NCI-H2227 (cell line): ENCODE measurements at regions not wholly inside any gene's neighbourhood (a gene's known extent, or its start where the extent isn't known, plus 50 kb on each side); places are given as distances from the start of the nearest gene placed in this dataset.

Source experiments
- DNase-seq: peaks from one replicate; lab custom pipeline; 2025; ENCODE audit not compliant: unreplicated experiment; lab: John Stamatoyannopoulos, UW

DNA sequence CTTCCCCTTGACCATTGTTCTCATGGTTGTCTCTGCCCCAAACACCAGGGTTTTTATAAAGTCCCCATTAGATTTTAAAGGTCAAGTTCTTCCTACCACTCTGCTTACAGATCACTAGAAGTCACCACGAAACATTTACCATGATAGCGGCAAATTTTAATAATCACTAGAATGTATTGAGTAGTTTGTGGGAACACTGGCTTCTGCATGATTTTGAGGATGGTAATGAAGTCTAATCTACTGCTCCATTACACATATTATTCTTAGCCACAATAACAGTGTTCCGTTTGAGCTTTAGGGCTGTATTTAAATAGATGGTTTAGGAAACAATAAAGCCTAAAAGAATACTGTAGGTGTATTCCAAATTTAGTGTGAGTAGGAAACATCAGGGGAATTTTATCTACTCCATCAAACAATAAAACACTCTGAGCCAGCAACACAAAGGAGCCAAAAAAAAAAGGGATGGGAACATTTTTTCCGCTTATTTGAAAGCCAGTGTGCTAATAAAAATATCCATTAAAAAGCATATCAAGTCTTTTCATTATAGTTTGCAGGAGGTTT is 49.7 kb downstream of the KLF12 start:
- DNase-seq, result no peak

DNA sequence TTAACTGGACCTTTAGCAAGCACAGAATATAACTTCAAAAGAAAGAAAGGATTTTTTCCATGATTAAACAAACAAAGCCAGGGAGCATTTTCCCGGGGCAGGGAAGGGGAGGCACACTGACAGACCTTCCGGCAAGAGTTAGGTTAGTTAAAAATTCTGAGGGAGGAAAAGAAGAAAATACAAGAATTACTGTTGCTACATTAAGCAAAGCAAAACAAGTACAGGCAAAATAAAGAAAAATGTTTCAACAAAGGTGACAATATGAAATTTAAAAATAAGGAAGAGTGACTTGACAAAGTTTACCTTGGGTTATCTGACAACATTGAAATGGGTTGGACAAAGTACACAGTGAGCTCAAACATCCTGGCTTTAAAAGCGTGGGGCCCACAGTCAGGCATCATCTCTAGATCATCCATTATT is 51.5 kb downstream of the KLF12 start:
- no peak for DNase-seq

DNA sequence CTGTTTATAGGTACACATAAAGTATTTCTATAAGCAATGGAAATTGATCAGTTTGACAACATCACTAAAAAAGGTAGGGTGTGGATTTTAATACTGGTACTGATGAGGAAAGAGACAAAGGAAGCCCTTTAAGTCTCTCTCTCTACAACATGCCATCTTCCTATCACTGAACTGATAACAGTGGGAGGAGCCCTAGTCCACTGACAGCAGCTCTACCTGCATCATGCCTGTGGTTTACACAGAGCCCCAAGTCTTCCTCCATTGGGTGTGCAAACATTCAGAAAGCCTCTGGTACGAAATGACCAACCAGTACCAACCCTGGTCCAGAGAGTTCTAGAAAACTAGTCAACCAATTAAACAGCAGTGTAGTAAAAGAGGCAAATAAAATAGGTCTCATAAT is 53.4 kb downstream of the KLF12 start:
- no peak for DNase-seq

DNA sequence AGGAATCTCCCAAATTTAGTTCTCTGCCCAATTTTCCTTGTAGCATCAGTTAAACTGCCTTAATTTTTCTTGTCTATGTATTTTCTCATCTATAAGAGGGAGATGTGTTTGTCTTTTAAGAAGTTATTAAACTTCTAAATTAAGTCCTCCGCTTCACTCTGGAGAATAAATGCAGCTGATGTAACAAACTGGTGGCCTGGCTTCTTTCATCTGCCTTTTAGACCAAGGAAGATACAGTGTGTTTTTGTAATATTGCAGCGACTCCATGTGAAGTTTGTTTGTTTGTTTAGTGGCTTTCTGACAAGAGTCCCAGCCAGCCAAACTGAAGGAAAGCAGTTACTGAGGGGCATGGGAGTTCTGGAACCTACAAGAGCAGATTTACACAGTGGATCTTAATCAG is 56.4 kb downstream of the KLF12 start:
- no peak for DNase-seq

DNA sequence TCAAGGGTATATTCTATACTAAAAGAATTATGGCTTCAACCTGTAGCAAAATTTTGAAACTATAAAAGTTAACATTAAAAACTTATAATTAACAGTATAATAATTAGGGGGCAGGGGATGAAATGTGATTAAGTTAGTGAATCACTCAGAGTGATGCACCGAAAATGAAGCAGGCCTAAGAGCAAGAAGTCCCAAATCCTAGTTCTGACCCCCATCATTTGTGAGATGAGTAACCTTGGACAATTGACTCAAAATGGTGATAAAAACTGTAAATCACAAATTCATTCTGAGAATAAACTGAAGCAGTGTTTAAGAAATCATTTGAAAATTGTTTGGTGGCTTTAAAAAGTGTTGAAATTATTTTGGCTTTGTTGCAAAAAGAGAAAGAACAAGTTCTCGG is 56.8 kb downstream of the KLF12 start:
- no peak for DNase-seq

DNA sequence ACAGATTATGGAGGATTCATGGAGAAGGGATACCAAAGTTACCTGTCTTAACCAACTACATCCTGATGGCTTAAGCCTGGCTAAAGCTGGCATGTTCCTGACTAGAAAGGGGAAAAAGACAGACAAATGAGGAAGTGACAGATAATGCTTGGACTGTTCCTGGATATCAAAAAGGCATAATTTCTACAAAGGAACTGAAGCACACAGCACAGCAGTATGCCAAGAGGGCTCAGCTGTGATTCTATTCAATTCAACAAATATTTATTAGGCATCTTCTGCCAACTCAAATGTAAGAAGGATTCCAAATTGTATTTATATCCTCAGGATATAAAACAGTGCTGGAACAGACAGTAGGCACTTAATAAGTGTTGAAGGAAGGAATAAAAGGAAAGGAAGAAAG is 59.5 kb downstream of the KLF12 start:
- DNase-seq, result no peak

DNA sequence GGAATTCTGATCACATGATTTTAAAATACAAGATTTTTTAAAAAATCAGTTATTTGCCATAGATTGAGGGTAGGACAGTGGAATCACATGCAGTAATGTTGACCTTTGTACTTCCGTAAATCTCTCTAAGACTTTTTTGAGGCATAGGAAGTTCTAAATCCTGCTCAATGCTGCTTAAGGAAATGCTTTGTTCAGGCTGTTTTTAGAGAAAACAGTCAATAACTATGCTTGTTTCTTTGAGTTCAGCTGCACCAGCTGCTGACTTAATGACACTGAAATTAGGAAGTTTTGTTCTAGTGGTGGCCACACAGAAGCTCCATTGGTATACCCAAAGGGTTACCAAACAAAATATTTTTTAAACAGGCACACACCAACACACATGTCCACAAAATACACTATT is 60.9 kb downstream of the KLF12 start:
- DNase-seq, result no peak

DNA sequence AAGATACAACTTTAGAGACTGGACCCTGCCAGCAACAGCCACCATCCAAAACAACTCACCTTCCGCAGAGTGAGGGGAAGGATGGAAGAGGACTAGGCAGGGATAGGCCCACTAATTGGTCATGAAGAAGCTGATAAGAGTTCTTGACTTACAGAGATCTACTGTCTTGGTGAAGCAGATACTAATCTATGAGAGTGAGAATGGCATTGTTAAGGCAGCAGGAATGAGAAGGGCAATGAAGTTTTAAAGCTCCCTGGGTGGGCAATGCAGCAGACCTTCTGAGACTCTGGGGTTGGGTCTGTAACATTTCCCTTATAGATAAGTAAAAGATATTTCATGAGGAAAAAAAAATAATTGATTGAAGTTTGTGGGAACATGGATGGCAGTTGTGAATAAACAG is 63.7 kb downstream of the KLF12 start:
- DNase-seq, result no peak

DNA sequence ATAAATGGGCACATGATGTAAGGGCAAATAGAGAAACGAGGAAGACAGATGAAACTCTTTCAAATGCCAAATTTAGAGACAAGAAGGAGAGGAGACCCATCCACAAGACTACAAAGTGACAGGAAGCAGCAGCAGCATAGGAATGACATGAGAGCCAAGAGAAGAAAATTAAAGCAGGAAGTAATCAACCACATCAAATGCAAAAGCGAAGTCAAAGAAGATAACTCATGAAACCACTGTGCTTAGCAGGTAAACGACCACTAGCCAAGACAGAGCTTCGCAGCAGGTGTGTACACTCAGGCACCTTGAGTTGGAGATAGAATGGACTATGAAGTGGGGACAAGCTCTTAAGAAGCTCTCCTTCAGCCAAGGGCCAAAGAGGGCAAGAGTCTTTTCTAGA is 64.1 kb downstream of the KLF12 start:
- DNase-seq, result no peak

DNA sequence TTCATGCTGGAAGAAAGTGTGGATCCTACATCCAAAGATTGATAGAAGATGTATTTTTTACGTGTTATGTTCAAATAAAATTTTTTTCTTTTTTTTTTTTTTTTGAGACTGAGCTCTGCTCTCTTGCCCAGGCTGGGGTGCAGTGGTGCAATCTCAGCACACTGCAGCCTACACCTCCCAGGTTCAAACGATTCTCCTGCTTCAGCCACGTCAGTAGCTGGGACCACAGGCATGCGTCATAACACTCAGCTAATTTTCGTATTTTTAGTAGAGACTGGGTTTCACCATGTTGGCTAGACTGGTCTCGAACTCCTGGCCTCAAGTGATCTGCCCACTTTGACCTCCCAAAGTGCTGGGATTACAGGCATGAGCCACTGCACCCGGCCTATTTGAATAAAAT is 65.7 kb downstream of the KLF12 start:
- no peak for DNase-seq

DNA sequence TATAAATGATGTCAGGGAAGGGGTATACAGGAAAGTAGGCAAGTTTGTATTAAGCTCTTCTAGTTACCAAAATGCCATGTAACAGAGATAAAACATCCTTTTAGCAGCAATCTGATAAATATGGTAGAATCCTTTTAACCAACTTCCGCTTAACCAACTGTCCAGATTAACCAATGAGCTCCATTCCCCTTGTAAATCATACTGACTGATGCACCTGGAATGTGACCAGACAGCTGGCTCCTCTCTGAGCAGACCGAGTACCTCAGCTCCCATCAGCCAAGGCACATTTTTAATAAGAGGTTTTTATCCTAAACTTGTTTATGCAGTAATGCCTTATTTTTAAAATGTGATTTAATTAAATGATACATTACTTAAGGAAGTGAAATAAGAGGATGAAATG is 66.4 kb downstream of the KLF12 start:
- no peak for DNase-seq

DNA sequence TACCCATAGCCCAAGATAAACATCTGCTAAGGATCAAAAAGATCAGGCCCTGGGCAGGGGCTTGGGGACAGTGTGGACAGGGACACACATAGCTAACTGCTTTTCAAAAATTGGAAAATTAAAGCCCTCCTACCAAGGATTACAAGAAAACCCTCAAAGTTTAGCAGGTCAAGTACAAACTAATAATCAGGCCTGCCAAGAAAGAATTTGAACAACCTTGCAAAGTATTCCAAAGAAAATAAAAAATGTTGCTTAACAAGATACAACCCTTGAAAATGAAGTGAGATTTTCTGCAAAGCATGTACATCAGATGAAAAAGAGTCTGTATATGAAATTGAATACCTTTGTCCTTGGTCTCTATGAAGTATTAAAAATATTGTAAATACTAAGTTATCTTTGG is 67.3 kb downstream of the KLF12 start:
- no peak for DNase-seq

DNA sequence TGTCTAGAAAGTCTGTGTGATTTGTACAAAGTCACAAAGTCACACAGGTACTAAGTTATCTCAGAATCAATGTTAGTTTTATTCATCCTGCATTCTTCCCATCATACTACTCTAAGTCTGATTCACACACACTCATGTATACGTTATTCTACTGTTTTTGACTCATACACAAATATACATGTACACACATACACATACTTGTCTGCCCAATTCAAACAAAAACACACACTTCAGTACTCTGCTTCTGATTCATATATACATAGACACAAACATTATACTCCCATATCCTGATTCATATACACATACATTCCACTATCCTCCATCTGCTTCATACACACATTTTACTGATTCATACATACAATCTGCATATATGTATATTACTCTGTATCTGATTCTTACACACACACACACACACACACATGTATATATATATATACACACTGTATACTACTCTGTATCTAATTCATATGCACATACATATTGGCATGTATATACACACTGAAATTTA is 69.3 kb downstream of the KLF12 start:
- no peak for DNase-seq

DNA sequence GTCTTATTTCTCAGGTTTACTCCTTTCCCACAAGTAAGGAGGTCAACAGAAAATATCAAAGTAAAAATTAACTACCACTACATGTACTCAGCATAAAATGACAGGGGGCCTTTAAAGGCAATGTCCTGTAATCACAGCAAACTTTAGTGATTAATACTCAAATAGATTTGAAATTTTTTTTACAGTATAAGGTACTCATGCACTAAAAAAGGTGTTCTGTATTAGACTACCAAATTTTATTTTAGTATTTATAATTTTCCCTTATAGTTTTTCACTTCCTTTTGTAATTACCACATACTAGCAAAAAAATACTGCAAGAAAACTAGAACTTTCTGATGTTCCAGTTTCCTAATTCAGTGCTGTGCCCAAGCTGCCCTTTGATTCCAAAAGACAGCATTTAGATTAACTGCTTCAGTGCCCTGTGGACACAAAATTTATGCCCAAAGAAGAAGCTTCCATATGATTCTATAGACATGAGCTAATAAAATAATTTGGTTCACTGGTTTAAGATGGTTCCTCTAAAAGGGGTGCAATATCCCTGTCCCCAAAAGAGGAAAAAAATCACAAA is 70.6 kb downstream of the KLF12 start:
- DNase-seq, result no peak

DNA sequence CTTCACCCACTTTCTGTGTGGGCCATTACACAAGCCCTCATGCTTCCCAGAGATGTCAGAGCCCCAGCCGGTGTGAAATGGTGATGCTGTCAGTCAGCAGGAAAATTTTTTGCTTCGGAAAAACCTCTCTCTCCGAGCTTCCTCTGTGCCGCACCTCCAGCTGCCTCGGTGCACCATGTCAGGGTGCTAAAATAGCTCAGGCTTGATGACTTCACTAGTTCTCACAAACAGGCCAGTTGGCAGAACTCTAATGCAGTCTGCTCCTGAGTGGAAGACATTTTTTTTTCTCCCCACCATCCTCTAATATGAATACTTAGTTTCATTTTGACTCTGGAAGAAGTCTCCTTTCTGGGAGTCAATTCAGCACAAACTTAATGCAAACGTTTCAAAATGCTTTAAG is 71.3 kb downstream of the KLF12 start:
- DNase-seq, result no peak

DNA sequence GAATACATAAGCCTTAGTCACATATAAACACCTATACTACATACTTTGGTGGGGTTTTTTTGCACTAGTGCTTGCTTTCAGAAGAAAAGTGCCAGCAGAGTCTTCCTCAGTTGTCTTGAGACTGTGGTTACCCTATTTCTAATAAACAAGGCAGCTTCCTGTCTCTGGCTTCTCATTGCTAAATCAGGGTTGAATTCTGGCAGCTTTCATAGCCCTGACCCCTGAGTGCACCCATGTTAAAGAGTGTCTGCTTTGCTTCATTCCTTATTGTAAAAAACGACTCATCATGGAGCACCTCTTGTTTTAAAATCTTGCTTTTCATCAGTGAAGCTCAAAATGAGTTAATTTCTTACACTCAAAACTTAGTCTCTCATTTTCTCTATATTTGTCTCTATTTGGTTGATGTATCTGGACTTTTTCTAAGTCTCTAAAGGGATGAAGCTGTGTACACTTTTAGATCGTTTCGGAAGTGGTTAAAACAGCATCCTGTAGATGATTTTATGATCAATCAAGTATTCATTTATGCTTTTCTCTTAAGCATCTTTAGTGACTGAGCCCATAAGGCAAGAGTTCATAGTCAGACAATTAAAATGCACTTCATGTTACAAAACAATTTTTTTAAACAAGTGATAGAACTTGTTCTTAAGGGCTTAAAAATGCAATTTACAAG is 72.1 kb downstream of the KLF12 start:
- no peak for DNase-seq

DNA sequence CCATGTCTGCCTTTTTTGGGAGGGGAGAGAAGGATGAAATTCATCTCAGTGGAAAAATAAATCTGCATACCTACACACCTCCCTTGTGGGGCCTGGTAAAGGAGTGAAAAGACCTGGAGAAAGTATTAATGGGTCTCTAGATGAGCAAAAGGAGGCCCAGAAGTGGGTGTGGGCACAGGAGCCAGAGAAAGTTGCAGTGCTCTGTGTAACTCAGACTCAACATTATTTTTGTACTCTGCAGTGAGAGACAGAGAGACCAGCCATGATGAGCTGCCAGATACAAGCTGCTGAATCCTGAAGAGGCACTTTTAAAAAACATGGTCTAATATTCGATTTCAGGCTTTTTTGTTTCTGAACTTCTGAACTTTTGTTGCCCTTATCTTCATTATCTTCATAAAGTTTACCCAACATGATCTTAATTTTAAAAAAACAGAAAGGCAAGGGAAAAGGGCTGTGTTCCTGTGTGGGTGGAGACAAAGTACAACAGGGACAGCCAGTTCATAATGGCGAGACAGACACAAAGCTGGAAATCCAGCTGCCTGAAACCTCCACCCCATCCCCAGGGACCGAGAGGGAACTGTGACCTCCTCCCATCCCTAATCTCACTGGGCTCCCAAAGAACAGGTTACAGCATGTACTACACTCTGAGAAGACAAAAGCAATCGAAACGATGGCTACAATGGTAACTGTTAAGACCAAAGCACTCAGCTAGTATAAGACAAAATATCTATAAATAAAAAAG is 77.2 kb downstream of the KLF12 start:
- DNase-seq, result no peak

DNA sequence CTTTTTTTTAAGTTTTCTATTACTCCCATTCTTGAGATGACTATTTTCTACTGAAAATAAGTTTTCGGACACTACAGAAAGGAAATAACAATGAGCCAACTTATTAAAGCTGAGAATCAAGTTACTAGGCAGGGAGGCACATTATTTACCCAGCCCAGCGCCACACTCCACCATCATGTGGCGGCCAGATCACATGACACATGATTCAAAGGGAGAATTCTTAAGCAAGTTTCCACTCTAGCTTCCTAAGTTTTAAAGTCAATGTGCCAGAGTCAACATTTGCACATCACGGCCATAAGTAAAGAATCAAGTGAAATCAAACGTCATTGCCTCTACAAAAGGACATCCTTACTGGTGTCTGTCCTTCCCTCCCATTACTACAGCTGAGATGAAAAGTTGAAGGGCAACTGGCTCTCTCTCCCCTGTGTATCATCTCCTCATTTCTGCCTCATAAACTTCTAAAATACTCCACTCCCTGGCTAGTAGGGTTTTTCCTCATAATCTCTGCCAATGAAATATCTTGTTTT is 81.7 kb downstream of the KLF12 start:
- DNase-seq, result no peak

DNA sequence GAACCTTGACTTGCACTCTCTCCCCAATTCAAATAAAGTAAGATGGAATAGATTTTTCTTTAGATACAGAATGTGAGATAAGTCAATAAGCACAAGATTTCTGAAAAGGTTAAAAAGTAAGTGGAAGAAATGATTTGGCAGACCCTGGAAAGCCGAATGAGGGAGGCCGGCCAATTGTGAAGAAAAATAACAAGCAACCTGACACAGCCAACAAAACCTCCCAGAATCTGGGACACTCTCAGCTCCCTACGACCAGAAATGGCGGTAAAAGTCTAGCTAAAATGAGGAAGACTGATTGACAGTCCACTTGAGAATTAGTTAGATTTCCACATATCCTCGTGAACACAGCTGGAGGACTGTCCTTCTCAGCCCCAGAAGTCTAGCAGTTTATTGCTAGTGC is 85.4 kb downstream of the KLF12 start:
- no peak for DNase-seq

DNA sequence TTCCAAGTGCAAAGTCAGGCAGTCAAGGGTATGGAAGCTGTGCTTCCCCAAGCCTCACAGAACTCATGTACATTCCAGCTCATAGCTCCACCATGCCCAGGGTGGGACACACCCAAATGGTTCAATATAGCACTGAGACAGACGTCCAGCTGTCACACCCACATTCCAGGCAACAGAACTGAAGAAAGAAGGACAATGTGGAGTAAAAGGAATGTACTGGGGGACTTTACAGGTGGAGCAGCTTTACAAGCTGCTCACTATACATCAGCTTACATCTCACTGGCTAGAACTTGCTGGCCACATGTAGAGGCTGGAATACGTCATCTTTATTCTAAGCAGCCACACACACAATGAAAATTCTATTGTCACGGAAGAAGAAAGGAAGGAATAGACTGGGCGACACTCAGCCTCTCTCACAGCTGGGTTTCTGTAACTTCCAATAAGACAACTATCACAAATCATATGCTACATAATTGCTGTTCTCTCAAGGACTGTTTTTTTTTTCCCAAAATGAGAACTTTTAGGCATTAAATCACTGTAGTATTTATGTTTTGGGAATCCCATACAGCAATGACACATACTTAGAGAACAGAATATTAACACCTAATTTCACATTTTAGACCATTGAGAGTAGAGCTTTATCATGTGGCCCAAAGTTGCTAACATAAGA is 86.1 kb downstream of the KLF12 start:
- peak; percentile 20 for DNase-seq

DNA sequence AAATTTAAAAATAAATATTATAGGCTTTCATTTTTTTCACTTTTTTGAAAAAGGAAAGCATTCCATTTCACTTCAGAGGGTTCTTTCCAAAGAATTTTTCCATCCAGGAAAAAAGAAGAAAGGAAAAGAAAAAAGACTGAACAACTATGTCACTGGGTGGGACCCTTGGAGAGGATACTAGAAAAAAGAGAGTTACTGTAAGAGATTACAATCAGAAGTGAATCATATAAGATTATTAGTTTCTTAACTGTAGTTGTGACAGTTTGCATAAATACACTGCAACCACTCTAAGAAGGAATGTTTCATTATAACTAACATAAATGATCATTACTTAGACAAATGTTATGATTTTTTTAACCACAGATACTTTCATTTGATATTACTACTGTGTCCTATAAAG is 87.8 kb downstream of the KLF12 start:
- DNase-seq, result no peak
